Tibial artery (tissue), 4 donors: ENCODE measurements at regions not wholly inside any gene's neighbourhood (a gene's known extent, or its start where the extent isn't known, plus 50 kb on each side); places are given as distances from the start of the nearest gene placed in this dataset.

Experiments
- DNase-seq, 2 donors: peaks; one replicate each; pipeline ENCODE4 v3.0.0-alpha.2; 2019
- H3K27ac ChIP-seq, 2 donors: fragments of 200-600 bp; sonication (generic) in 1 of 2; 1 replicate in 1 of 2; 2 replicates in 1 of 2; pipeline ENCODE4 v1.5.1; 2018 to 2019; ENCODE audit warnings: mild to moderate bottlenecking in 1 of 2
- H3K27me3 ChIP-seq, 2 donors: fragments of 200-600 bp; sonication (generic) in 1 of 2; one replicate each; pipeline versions ENCODE4 v1.5.1 to v1.6.0; 2016 to 2019
- H3K36me3 ChIP-seq, 3 donors: fragments of 200-600 bp; sonication (generic) in 2 of 3; one replicate each; pipeline ENCODE4 v1.5.1; 2016 to 2019; ENCODE audit warnings: mild to moderate bottlenecking in 2 of 3
- H3K4me1 ChIP-seq, 4 donors: fragments of 200-600 bp; sonication (generic) in 2 of 4; 1 replicate in 3 of 4; 2 replicates in 1 of 4; pipeline ENCODE4 v1.5.1; 2016 to 2019
- H3K4me3 ChIP-seq, 2 donors: fragments of 200-600 bp; sonication (generic) in 1 of 2; 1 replicate in 1 of 2; 2 replicates in 1 of 2; pipeline ENCODE4 v1.5.1; 2018 to 2019; ENCODE audit warnings: mild to moderate bottlenecking in 2 of 2
- H3K9me3 ChIP-seq, 3 donors: fragments of 200-600 bp; sonication (generic) in 1 of 3; one replicate each; pipeline ENCODE4 v1.5.1; 2016 to 2019
- intact Hi-C: fragments of 100-400 bp; cut with DNase I; formaldehyde crosslinking; loops from one replicate; pipeline ENCODE4 v1.15.0; 2023; ENCODE audit warnings: low total_unique reads
- TF ChIP-seq, protein P1 (sequence below), 2 experiments: fragments of 200-600 bp in 1 of 2; fragments of 450-650 bp in 1 of 2; IDR thresholded peaks; one replicate each; pipeline ENCODE4 v1.5.1; 2017 to 2019; ENCODE audit warnings: antibody characterized with exemption in 2 of 2, mild to moderate bottlenecking in 1 of 2, moderate library complexity in 1 of 2

DNA sequence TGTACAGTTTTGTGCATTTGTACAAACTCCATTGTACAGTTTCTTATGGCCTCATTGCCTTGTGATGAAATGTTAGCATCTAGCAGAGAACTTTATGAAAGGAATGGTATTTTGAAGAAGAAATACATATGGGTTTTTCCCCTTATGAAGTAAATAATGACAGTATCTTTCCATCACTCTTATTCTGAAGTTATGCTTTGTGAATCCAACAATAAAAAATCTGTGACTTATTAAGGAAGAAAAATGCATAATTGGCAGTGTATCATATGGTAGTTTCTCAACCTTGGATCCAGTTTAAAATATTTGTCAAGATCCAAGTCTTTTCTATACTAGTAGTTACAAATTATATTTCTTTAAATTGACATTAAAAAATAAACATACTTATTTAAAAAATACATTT, 859.1 kb upstream of the FLRT2 start:
- intact Hi-C loops: no loop called here
- Histone ChIP-seq H3K36me3 (no peaks in the 10 kb centered on the region), H3K4me3 (no peak overlapping the region), H3K9me3 (no peaks in the 10 kb centered on the region), H3K27me3 (no peaks in the 10 kb centered on the region), H3K4me1 (no peaks in the 10 kb centered on the region), H3K27ac (no peak overlapping the region)
- DNase-seq: no peak
- TF ChIP-seq, protein P1, sequence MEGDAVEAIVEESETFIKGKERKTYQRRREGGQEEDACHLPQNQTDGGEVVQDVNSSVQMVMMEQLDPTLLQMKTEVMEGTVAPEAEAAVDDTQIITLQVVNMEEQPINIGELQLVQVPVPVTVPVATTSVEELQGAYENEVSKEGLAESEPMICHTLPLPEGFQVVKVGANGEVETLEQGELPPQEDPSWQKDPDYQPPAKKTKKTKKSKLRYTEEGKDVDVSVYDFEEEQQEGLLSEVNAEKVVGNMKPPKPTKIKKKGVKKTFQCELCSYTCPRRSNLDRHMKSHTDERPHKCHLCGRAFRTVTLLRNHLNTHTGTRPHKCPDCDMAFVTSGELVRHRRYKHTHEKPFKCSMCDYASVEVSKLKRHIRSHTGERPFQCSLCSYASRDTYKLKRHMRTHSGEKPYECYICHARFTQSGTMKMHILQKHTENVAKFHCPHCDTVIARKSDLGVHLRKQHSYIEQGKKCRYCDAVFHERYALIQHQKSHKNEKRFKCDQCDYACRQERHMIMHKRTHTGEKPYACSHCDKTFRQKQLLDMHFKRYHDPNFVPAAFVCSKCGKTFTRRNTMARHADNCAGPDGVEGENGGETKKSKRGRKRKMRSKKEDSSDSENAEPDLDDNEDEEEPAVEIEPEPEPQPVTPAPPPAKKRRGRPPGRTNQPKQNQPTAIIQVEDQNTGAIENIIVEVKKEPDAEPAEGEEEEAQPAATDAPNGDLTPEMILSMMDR (IDR thresholded peaks at IDR 0.05): no peak

DNA sequence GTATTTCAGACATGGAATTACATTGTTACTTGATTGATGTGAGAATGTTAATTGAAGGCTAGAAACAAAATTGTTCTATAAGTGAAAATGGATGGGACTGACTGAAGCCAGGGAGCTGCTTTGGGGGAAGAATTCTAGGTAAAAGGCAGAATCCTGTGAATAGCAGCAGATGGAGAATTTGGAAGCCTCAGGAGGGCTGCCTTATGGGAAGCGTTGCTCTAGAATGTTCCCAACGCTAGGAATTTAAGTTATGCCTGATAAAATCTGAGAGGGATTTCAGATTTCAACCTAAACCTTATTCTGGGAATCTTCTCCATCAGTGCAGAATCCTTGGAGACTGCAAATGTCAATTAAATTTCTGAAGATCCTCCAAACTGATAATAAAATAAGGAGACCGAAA, 858.2 kb upstream of the FLRT2 start:
- Histone ChIP-seq H3K27ac (no peak overlapping the region), H3K4me3 (no peak overlapping the region), H3K36me3 (no peaks in the 10 kb centered on the region), H3K9me3 (no peaks in the 10 kb centered on the region), H3K4me1 (no peaks in the 10 kb centered on the region), H3K27me3 (no peaks in the 10 kb centered on the region)
- intact Hi-C loops: no loop called here
- DNase-seq: no peak
- TF ChIP-seq, protein P1 (IDR thresholded peaks at IDR 0.05): no peak

DNA sequence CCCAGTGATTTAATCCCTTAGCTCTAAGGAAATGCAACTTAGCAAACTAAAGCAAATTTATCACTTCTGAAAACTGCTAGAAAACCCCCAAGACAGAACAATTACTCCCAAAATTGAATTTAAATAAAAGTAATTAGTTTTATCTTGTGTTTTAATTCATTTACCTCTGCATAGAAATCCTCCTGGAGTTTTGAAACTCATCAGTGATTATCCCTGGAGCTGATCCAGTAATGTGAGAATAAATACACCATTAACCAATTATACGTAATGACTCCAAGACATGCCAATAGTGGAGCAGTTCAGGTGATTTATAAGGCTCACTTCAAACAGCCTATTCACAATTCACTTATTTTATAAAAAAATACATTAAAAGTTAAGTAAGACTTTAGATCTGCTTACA, 855.3 kb upstream of the FLRT2 start:
- no peak overlapping the region for H3K27ac ChIP-seq
- no peaks in the 10 kb centered on the region for H3K9me3 ChIP-seq
- no peaks in the 10 kb centered on the region for H3K27me3 ChIP-seq
- no peaks in the 10 kb centered on the region for H3K4me1 ChIP-seq
- TF ChIP-seq, protein P1 (IDR thresholded peaks at IDR 0.05): no peak
- DNase-seq: no peak
- intact Hi-C loops: no loop called here
- no peaks in the 10 kb centered on the region for H3K36me3 ChIP-seq
- no peak overlapping the region for H3K4me3 ChIP-seq

DNA sequence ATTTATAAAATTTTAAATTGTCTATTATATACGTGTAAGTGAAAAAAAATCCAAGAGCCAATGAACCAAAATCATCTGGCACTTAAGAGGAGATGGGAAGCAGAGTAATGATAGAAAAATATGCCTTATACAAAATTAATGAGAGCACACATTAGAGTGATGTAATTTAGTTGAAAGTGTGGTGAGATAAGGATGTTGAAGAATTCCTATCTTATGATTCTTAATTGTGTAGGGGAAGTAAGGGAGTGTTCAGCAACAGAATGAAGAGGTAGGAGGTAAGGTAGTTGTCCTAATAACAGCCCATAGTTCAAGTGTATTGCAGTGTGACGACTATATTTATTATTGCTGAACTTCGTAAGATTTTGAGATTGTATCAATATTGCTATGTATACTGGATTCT, 843.4 kb upstream of the FLRT2 start:
- TF ChIP-seq, protein P1 (IDR thresholded peaks at IDR 0.05): no peak
- no peak for DNase-seq
- Histone ChIP-seq H3K27ac (no peak overlapping the region), H3K36me3 (no peaks in the 10 kb centered on the region), H3K4me3 (no peak overlapping the region), H3K9me3 (no peaks in the 10 kb centered on the region), H3K4me1 (no peaks in the 10 kb centered on the region), H3K27me3 (no peaks in the 10 kb centered on the region)
- intact Hi-C loops: no loop called here

DNA sequence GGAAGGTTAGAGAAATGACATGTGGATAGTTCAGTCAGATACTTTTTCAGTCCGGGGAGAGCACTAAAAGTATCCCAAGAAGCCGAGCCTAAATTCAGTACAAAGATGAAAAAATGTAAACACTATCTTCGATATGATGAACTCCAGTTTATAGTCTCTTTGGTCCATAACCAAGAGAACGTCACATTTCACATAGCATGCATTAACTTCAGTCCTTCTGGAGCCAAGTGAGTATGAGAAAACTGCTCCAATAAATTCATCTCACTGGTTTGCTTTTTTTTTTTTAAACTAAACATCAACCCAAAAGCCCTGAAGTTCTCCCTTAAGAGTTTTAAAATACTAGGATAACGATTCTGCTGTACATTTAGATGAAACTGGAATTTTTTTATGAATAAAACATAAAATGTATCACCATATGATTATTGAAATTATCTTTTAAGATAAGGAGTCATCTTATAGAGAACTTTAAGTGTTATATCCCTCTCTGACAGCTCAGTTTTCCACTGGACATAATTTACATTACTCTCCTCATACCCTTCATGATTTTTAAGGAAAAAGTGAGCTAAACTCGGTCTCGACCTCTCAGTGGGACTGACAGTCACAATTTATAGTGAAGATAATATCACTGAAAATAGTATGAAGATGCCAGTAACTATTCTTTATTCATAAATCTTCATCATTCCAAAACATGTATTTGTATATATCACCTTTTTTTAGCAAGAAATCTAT, 841.5 kb upstream of the FLRT2 start:
- intact Hi-C loops: no loop called here
- no peak overlapping the region for H3K27ac ChIP-seq
- no peaks in the 10 kb centered on the region for H3K4me1 ChIP-seq
- H3K36me3 ChIP-seq: no peaks in the 10 kb centered on the region
- TF ChIP-seq, protein P1 (IDR thresholded peaks at IDR 0.05): no peak
- DNase-seq: no peak
- no peaks in the 10 kb centered on the region for H3K27me3 ChIP-seq
- no peaks in the 10 kb centered on the region for H3K9me3 ChIP-seq
- no peak overlapping the region for H3K4me3 ChIP-seq

DNA sequence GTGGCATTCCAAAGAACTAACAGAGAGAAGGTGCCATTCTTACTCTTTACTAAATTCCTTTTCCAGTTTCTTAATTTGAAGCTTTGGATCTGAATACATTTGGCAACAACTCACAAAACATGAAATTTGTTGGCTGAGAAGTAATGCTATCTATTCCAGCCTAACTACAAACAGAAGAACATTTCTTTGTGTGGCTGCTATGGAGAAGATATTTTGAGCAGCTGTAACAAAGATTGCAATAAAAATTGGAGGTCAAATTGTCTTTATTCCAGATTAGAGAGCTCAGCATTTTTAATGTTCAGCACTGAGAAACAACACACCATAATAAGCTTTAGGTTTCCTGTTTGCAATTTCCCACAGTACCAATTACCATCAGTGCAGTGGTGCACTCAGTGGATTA, 835.8 kb upstream of the FLRT2 start:
- Histone ChIP-seq H3K4me3 (no peak overlapping the region), H3K27ac (no peak overlapping the region), H3K27me3 (no peaks in the 10 kb centered on the region), H3K4me1 (no peaks in the 10 kb centered on the region), H3K36me3 (no peaks in the 10 kb centered on the region), H3K9me3 (no peaks in the 10 kb centered on the region)
- TF ChIP-seq, protein P1 (IDR thresholded peaks at IDR 0.05): no peak
- intact Hi-C loops: no loop called here
- DNase-seq: no peak
